ENCODE measurements at regions not wholly inside any gene's neighbourhood (a gene's known extent, or its start where the extent isn't known, plus 50 kb on each side); places are given as distances from the start of the nearest gene placed in this dataset.

DNA sequence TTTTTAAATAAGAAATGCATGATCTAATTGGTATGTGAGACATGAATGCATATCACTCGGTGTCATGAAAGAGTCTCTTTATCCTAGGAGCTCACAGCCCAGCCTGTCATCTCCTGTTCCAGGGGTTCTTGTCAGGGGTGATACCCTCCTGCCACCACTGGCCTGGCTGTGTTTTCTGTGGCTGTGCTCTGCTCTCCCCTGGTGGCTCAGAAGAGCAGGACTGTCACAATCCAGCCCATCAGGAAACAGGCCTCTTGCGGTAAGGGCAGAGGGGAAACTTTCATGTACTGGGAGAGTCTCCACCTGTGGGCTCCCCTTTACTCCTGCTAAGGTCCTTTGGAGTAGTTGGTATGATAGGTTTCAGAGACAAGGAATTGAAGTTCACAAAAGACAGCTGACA, 240.2 kb upstream of the GLRA1 start:
- TF ChIP-seq, protein P1, sequence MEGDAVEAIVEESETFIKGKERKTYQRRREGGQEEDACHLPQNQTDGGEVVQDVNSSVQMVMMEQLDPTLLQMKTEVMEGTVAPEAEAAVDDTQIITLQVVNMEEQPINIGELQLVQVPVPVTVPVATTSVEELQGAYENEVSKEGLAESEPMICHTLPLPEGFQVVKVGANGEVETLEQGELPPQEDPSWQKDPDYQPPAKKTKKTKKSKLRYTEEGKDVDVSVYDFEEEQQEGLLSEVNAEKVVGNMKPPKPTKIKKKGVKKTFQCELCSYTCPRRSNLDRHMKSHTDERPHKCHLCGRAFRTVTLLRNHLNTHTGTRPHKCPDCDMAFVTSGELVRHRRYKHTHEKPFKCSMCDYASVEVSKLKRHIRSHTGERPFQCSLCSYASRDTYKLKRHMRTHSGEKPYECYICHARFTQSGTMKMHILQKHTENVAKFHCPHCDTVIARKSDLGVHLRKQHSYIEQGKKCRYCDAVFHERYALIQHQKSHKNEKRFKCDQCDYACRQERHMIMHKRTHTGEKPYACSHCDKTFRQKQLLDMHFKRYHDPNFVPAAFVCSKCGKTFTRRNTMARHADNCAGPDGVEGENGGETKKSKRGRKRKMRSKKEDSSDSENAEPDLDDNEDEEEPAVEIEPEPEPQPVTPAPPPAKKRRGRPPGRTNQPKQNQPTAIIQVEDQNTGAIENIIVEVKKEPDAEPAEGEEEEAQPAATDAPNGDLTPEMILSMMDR (IDR thresholded peaks at IDR 0.05): no peak
- TF ChIP-seq TCF7L2 (IDR thresholded peaks at IDR 0.05; ENCODE audit: low read depth, low read length) (no peak), POLR2AphosphoS5 (IDR thresholded peaks at IDR 0.05; ENCODE audit: low read depth, low read length) (no peak), SIN3A (IDR thresholded peaks at IDR 0.05; ENCODE audit: borderline replicate concordance, insufficient read depth, low read depth, low read length) (no peak)
- TF ChIP-seq, protein P2, sequence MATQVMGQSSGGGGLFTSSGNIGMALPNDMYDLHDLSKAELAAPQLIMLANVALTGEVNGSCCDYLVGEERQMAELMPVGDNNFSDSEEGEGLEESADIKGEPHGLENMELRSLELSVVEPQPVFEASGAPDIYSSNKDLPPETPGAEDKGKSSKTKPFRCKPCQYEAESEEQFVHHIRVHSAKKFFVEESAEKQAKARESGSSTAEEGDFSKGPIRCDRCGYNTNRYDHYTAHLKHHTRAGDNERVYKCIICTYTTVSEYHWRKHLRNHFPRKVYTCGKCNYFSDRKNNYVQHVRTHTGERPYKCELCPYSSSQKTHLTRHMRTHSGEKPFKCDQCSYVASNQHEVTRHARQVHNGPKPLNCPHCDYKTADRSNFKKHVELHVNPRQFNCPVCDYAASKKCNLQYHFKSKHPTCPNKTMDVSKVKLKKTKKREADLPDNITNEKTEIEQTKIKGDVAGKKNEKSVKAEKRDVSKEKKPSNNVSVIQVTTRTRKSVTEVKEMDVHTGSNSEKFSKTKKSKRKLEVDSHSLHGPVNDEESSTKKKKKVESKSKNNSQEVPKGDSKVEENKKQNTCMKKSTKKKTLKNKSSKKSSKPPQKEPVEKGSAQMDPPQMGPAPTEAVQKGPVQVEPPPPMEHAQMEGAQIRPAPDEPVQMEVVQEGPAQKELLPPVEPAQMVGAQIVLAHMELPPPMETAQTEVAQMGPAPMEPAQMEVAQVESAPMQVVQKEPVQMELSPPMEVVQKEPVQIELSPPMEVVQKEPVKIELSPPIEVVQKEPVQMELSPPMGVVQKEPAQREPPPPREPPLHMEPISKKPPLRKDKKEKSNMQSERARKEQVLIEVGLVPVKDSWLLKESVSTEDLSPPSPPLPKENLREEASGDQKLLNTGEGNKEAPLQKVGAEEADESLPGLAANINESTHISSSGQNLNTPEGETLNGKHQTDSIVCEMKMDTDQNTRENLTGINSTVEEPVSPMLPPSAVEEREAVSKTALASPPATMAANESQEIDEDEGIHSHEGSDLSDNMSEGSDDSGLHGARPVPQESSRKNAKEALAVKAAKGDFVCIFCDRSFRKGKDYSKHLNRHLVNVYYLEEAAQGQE (IDR thresholded peaks at IDR 0.05; ENCODE audit: insufficient read depth in 1 of 2, low read depth in 2 of 2, low read length in 1 of 2): no peak
